HG02840 (cell line): ENCODE measurements at regions not wholly inside any gene's neighbourhood (a gene's known extent, or its start where the extent isn't known, plus 50 kb on each side); places are given as distances from the start of the nearest gene placed in this dataset.
"Not testable (repeated sequence)": the region's sequence is repeated elsewhere in the genome, so short reads cannot be mapped to it uniquely, and the experiment has no call there.

Experiments
- ATAC-seq: cut with Tn5 transposase; IDR thresholded peaks from one replicate; pipeline ENCODE4 v1.9.1; 2021; ENCODE audit warnings: mild to moderate bottlenecking, moderate library complexity, moderate number of reproducible peaks; ENCODE audit not compliant: unreplicated experiment, low FRiP score

GRCh38 chr2:17208511-17208910 lies 309.7 kb downstream of the RAD51AP2 start:
- no peak for ATAC-seq

- no peak for ATAC-seq
These were observed 311.5 kb downstream of the RAD51AP2 start for GRCh38 chr2:17206771-17207170.

GRCh38 chr2:17204214-17204613 lies 314.0 kb downstream of the RAD51AP2 start:
- ATAC-seq, result not testable (repeated sequence)

GRCh38 chr2:17202628-17203027 lies 315.6 kb downstream of the RAD51AP2 start:
- peak; percentile 94 for ATAC-seq

- no peak for ATAC-seq
These were observed 318.5 kb downstream of the RAD51AP2 start for GRCh38 chr2:17199741-17200140.

- ATAC-seq, result no peak
These were observed 321.9 kb downstream of the RAD51AP2 start for GRCh38 chr2:17196380-17196779.

- no peak for ATAC-seq
These were observed 323.2 kb downstream of the RAD51AP2 start for GRCh38 chr2:17195016-17195415.

GRCh38 chr2:17194083-17194482 lies 324.2 kb downstream of the RAD51AP2 start:
- no peak for ATAC-seq

GRCh38 chr2:17193433-17193890 lies 324.8 kb downstream of the RAD51AP2 start:
- ATAC-seq, result not testable (repeated sequence)

- no peak for ATAC-seq
These were observed 327.0 kb downstream of the RAD51AP2 start for GRCh38 chr2:17191223-17191622.

GRCh38 chr2:17190527-17190926 lies 327.7 kb downstream of the RAD51AP2 start:
- ATAC-seq, result no peak

GRCh38 chr2:17188721-17189120 lies 329.5 kb downstream of the RAD51AP2 start:
- no peak for ATAC-seq

GRCh38 chr2:17184512-17184911 lies 333.7 kb downstream of the RAD51AP2 start:
- no peak for ATAC-seq

GRCh38 chr2:17182399-17182798 lies 335.8 kb downstream of the RAD51AP2 start:
- no peak for ATAC-seq

- no peak for ATAC-seq
These were observed 337.0 kb downstream of the RAD51AP2 start for GRCh38 chr2:17181051-17181752.

GRCh38 chr2:17179145-17179808 lies 339.0 kb downstream of the RAD51AP2 start:
- ATAC-seq, result no peak

GRCh38 chr2:17177088-17177487 lies 341.2 kb downstream of the RAD51AP2 start:
- no peak for ATAC-seq

- peak; percentile 64 for ATAC-seq
These were observed 346.7 kb downstream of the RAD51AP2 start for GRCh38 chr2:17171446-17172049.

- ATAC-seq, result peak; percentile 49
These were observed 351.7 kb downstream of the RAD51AP2 start for GRCh38 chr2:17166506-17166905.

- no peak for ATAC-seq
These were observed 353.7 kb downstream of the RAD51AP2 start for GRCh38 chr2:17164550-17164949.

- ATAC-seq, result no peak
These were observed 354.6 kb downstream of the RAD51AP2 start for GRCh38 chr2:17163638-17164037.

- no peak for ATAC-seq
These were observed 355.5 kb downstream of the RAD51AP2 start for GRCh38 chr2:17162713-17163112.
